Stimulated activated naive B cell treated with anti-CD40 and anti-IgM and Interleukin-4, amounts not matched to agents 10 μg/mL and 1 μg/mL and 100 μg/mL, for 72 hours (primary cell): ENCODE measurements at regions not wholly inside any gene's neighbourhood (a gene's known extent, or its start where the extent isn't known, plus 50 kb on each side); places are given as distances from the start of the nearest gene placed in this dataset.
"Not testable (repeated sequence)": the region's sequence is repeated elsewhere in the genome, so short reads cannot be mapped to it uniquely, and the experiment has no call there.

Experiments
- ATAC-seq, 2 donors: fragments of 150-1000 bp; cut with Tn5 transposase; replicated peaks; 2 replicates each; pipeline ENCODE4 v1.10.0; 2021; ENCODE audit warnings: moderate library complexity in 1 of 2
- DNase-seq: peaks from one replicate; pipeline ENCODE4 v3.0.0; 2021
- H3K27ac Mint-ChIP-seq: one replicate; pipeline ENCODE4 v1.8.0; 2022; ENCODE audit warnings: mild to moderate bottlenecking, mixed read lengths
- H3K27me3 Mint-ChIP-seq, 2 donors: one replicate each; pipeline ENCODE4 v1.8.0; 2022; ENCODE audit warnings: mixed read lengths in 2 of 2
- H3K36me3 Mint-ChIP-seq, 2 donors: one replicate each; pipeline ENCODE4 v1.8.0; 2022; ENCODE audit warnings: mixed read lengths in 2 of 2, mild to moderate bottlenecking in 1 of 2
- H3K4me1 Mint-ChIP-seq, 2 donors: one replicate each; pipeline ENCODE4 v1.8.0; 2022; ENCODE audit warnings: mixed read lengths in 2 of 2, mild to moderate bottlenecking in 1 of 2
- H3K4me3 Mint-ChIP-seq, 2 donors: one replicate each; pipeline ENCODE4 v1.8.0; 2022; ENCODE audit warnings: mild to moderate bottlenecking in 2 of 2, mixed read lengths in 2 of 2, moderate library complexity in 1 of 2
- H3K9me3 Mint-ChIP-seq, 2 donors: one replicate each; pipeline ENCODE4 v1.8.0; 2022; ENCODE audit warnings: mixed read lengths in 2 of 2, mild to moderate bottlenecking in 1 of 2

GRCh38 chr1:43108080-43108479 lies 64.0 kb downstream of the EBNA1BP2 start:
- Mint-ChIP-seq H3K4me1 (no peaks in the 10 kb centered on the region), H3K9me3 (peaks cover 26% of the 10 kb centered on the region in 2 donors), H3K27ac (no peak overlapping the region), H3K27me3 (peaks cover 0 to 24% of the 10 kb centered on the region in 2 donors), H3K36me3 (peaks cover 12 to 22% of the 10 kb centered on the region in 2 donors), H3K4me3 (no peak overlapping the region)
- ATAC-seq (no peak), DNase-seq (no peak)

- peaks cover 12 to 22% of the 10 kb centered on the region in 2 donors for H3K36me3 Mint-ChIP-seq
- DNase-seq (no peak), ATAC-seq (no peak)
- H3K4me1 Mint-ChIP-seq, result no peaks in the 10 kb centered on the region
- no peak overlapping the region for H3K4me3 Mint-ChIP-seq
- H3K27me3 Mint-ChIP-seq, result peaks cover 0 to 24% of the 10 kb centered on the region in 2 donors
- no peak overlapping the region for H3K27ac Mint-ChIP-seq
- H3K9me3 Mint-ChIP-seq, result peaks cover 26% of the 10 kb centered on the region in 2 donors
Measured at GRCh38 chr1:43107664-43108063, 64.4 kb downstream of the EBNA1BP2 start.

GRCh38 chr1:43104027-43104763 lies 67.9 kb downstream of the EBNA1BP2 start:
- ATAC-seq (no peak), DNase-seq (no peak)
- H3K27me3 Mint-ChIP-seq, result peaks cover 9 to 29% of the 10 kb centered on the region in 2 donors
- peaks cover 19 to 25% of the 10 kb centered on the region in 2 donors for H3K9me3 Mint-ChIP-seq
- no peaks in the 10 kb centered on the region for H3K4me1 Mint-ChIP-seq
- peaks cover 11 to 20% of the 10 kb centered on the region in 2 donors for H3K36me3 Mint-ChIP-seq
- H3K4me3 Mint-ChIP-seq, result no peak overlapping the region
- no peak overlapping the region for H3K27ac Mint-ChIP-seq

GRCh38 chr1:43101061-43101460 lies 71.0 kb downstream of the EBNA1BP2 start:
- DNase-seq, result no peak
- Mint-ChIP-seq H3K27me3 (peaks cover 12 to 19% of the 10 kb centered on the region in 2 donors), H3K4me3 (no peak overlapping the region), H3K36me3 (peaks cover 5 to 15% of the 10 kb centered on the region in 2 donors), H3K4me1 (no peaks in the 10 kb centered on the region), H3K27ac (no peak overlapping the region), H3K9me3 (peaks cover 15 to 18% of the 10 kb centered on the region in 2 donors)
- ATAC-seq, result no peak

- no peak overlapping the region for H3K27ac Mint-ChIP-seq
- H3K36me3 Mint-ChIP-seq, result peaks cover 5 to 7% of the 10 kb centered on the region in 2 donors
- H3K4me3 Mint-ChIP-seq, result no peak overlapping the region
- peaks cover 0 to 2% of the 10 kb centered on the region in 2 donors for H3K4me1 Mint-ChIP-seq
- H3K9me3 Mint-ChIP-seq, result peaks cover 7 to 10% of the 10 kb centered on the region in 2 donors
- ATAC-seq (no peak), DNase-seq (no peak)
- H3K27me3 Mint-ChIP-seq, result peaks cover 16 to 21% of the 10 kb centered on the region in 2 donors
Measured at GRCh38 chr1:43098200-43098599, 73.9 kb downstream of the EBNA1BP2 start.

GRCh38 chr1:43096528-43096927 lies 75.6 kb downstream of the EBNA1BP2 start:
- H3K27me3 Mint-ChIP-seq, result peaks cover 16 to 19% of the 10 kb centered on the region in 2 donors
- not testable (repeated sequence) for H3K9me3 Mint-ChIP-seq, DNase-seq, H3K4me3 Mint-ChIP-seq, H3K36me3 Mint-ChIP-seq, H3K27ac Mint-ChIP-seq, ATAC-seq, H3K4me1 Mint-ChIP-seq

- ATAC-seq, H3K27ac Mint-ChIP-seq, H3K4me3 Mint-ChIP-seq, DNase-seq, H3K36me3 Mint-ChIP-seq, H3K4me1 Mint-ChIP-seq, H3K9me3 Mint-ChIP-seq: not testable (repeated sequence)
- peaks cover 22 to 40% of the 10 kb centered on the region in 2 donors for H3K27me3 Mint-ChIP-seq
Measured at GRCh38 chr1:43090812-43091211, 81.3 kb downstream of the EBNA1BP2 start.

GRCh38 chr1:43090157-43090556 lies 81.9 kb downstream of the EBNA1BP2 start:
- ATAC-seq, H3K4me1 Mint-ChIP-seq, DNase-seq, H3K9me3 Mint-ChIP-seq, H3K4me3 Mint-ChIP-seq, H3K36me3 Mint-ChIP-seq, H3K27ac Mint-ChIP-seq: not testable (repeated sequence)
- peaks cover 26 to 45% of the 10 kb centered on the region in 2 donors for H3K27me3 Mint-ChIP-seq

GRCh38 chr1:43083375-43083891 lies 88.7 kb downstream of the EBNA1BP2 start:
- Mint-ChIP-seq H3K4me1 (no peaks in the 10 kb centered on the region), H3K27ac (no peak overlapping the region), H3K9me3 (no peaks in the 10 kb centered on the region), H3K4me3 (no peak overlapping the region), H3K36me3 (no peaks in the 10 kb centered on the region), H3K27me3 (peaks cover 22 to 28% of the 10 kb centered on the region in 2 donors)
- ATAC-seq (no peak), DNase-seq (no peak)

- peaks cover 17 to 21% of the 10 kb centered on the region in 2 donors for H3K27me3 Mint-ChIP-seq
- ATAC-seq, result no peak
- no peaks in the 10 kb centered on the region for H3K9me3 Mint-ChIP-seq
- H3K4me1 Mint-ChIP-seq, result no peaks in the 10 kb centered on the region
- H3K27ac Mint-ChIP-seq, result no peak overlapping the region
- no peak overlapping the region for H3K4me3 Mint-ChIP-seq
- H3K36me3 Mint-ChIP-seq, result no peaks in the 10 kb centered on the region
- no peak for DNase-seq
Measured at GRCh38 chr1:43082740-43083139, 89.3 kb downstream of the EBNA1BP2 start.

- H3K27ac Mint-ChIP-seq, result no peak overlapping the region
- ATAC-seq, result no peak
- H3K36me3 Mint-ChIP-seq, result no peaks in the 10 kb centered on the region
- H3K4me3 Mint-ChIP-seq, result no peak overlapping the region
- no peak for DNase-seq
- peaks cover 7 to 13% of the 10 kb centered on the region in 2 donors for H3K4me1 Mint-ChIP-seq
- H3K27me3 Mint-ChIP-seq, result no peaks in the 10 kb centered on the region
- H3K9me3 Mint-ChIP-seq, result no peaks in the 10 kb centered on the region
Measured at GRCh38 chr1:43077273-43077672, 94.8 kb downstream of the EBNA1BP2 start.

- Mint-ChIP-seq H3K36me3 (no peaks in the 10 kb centered on the region), H3K4me3 (no peak overlapping the region), H3K27me3 (no peaks in the 10 kb centered on the region), H3K9me3 (no peaks in the 10 kb centered on the region), H3K27ac (no peak overlapping the region), H3K4me1 (peaks cover 18 to 28% of the 10 kb centered on the region in 2 donors)
- DNase-seq (no peak), ATAC-seq (no peak)
Measured at GRCh38 chr1:43074709-43075108, 97.4 kb downstream of the EBNA1BP2 start.

GRCh38 chr1:43074244-43074643 lies 97.8 kb downstream of the EBNA1BP2 start:
- H3K4me3 Mint-ChIP-seq, result no peak overlapping the region
- no peaks in the 10 kb centered on the region for H3K27me3 Mint-ChIP-seq
- H3K4me1 Mint-ChIP-seq, result peaks cover 21 to 32% of the 10 kb centered on the region in 2 donors
- ATAC-seq (no peak), DNase-seq (no peak)
- no peak overlapping the region for H3K27ac Mint-ChIP-seq
- no peaks in the 10 kb centered on the region for H3K9me3 Mint-ChIP-seq
- H3K36me3 Mint-ChIP-seq, result no peaks in the 10 kb centered on the region

- Mint-ChIP-seq H3K9me3 (no peaks in the 10 kb centered on the region), H3K4me3 (no peak overlapping the region), H3K27ac (peak overlapping the region; percentile 16), H3K36me3 (no peaks in the 10 kb centered on the region), H3K4me1 (peaks cover 24 to 38% of the 10 kb centered on the region in 2 donors), H3K27me3 (no peaks in the 10 kb centered on the region)
- ATAC-seq (peak; percentile 87 to 90), DNase-seq (peak; percentile 61)
Measured at GRCh38 chr1:43073490-43074230, 98.4 kb downstream of the EBNA1BP2 start.
